Kidney (tissue), 13 donors: ENCODE measurements at regions not wholly inside any gene's neighbourhood (a gene's known extent, or its start where the extent isn't known, plus 50 kb on each side); places are given as distances from the start of the nearest gene placed in this dataset.

Experiments
- DNase-seq, 5 donors: peaks; one replicate each; pipeline ENCODE4 v3.0.0-alpha.2; 2013 to 2020
- FAIRE-seq: peaks from 2 replicates; lab custom pipeline; 2012; peaks lifted over from hg19 to GRCh38; lab: Jason Lieb, UNC
- H3K27ac ChIP-seq, 2 donors: one replicate each; pipeline ENCODE4 v1.7.0; 2013; ENCODE audit warnings: low read depth in 2 of 2, low read length in 2 of 2, inconsistent platforms in 1 of 2
- H3K27me3 ChIP-seq: one replicate; pipeline ENCODE4 v1.7.1; 2013; ENCODE audit warnings: low read length, inconsistent platforms; ENCODE audit not compliant: control insufficient read depth, insufficient read depth
- H3K36me3 ChIP-seq, 3 donors: one replicate each; pipeline versions ENCODE4 v1.7.0 to v1.7.1; 2013; ENCODE audit warnings: low read length in 3 of 3, control low read depth in 1 of 3, inconsistent platforms in 1 of 3; ENCODE audit not compliant: insufficient read depth in 3 of 3, control insufficient read depth in 2 of 3
- H3K4me1 ChIP-seq, 3 donors: one replicate each; pipeline versions ENCODE4 v1.7.0 to v1.7.1; 2013; ENCODE audit warnings: low read length in 3 of 3, inconsistent platforms in 1 of 3, low read depth in 1 of 3; ENCODE audit not compliant: control insufficient read depth in 2 of 3, insufficient read depth in 2 of 3
- H3K4me3 ChIP-seq, 3 donors: one replicate each; pipeline versions ENCODE4 v1.7.0 to v1.8.1; 2013; ENCODE audit warnings: low read length in 3 of 3, control low read depth in 1 of 3, inconsistent platforms in 1 of 3
- H3K9ac ChIP-seq, 3 donors: one replicate each; pipeline versions ENCODE4 v1.7.0 to v1.7.1; 2013; ENCODE audit warnings: low read length in 3 of 3, control low read depth in 1 of 3, inconsistent platforms in 1 of 3
- H3K9me3 ChIP-seq, 3 donors: one replicate each; pipeline versions ENCODE4 v1.7.0 to v1.7.1; 2013; ENCODE audit warnings: low read length in 3 of 3, control low read depth in 1 of 3, inconsistent platforms in 1 of 3; ENCODE audit not compliant: control insufficient read depth in 2 of 3, insufficient read depth in 1 of 3
- CTCF ChIP-seq: IDR thresholded peaks from 3 replicates; pipeline ENCODE4 v1.5.1; 2012; ENCODE audit warnings: mild to moderate bottlenecking, moderate library complexity, borderline replicate concordance; ENCODE audit not compliant: insufficient read depth; ENCODE audit errors: extremely low read depth
- intact Hi-C: fragments of 100-400 bp; cut with DNase I; formaldehyde crosslinking; loops from one replicate; pipeline ENCODE4 v1.11.1; 2022
- donor health status: control.
- donor health status: control.
- donor health status: control.
- donor health status: control.
- donor health status: control.
- donor health status: DM: yes; HTN: yes; CAD: no.
- donor health status: Normal renal cell carcinoma (clear cell type).

DNA sequence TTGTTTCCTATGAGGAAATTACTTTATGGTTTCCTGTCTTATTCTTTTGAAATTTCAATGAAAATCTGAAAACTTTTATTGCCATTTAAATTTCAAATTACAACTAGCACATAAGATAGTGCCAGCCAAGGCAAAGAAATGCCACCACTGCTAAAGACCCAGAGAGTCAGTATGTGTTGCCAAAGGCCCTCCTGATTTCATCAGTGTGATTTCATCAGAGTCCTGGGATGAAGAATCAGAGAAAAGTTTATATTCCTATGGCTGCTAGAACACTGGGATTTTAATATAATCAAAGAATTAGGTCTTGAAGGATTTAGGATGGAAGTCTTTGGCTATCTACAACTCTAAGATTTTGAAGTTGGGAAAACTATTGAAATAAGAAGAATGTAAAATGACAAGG, 434.2 kb upstream of the CCDC54 start:
- Histone ChIP-seq H3K9ac (no peak overlapping the region), H3K36me3 (no peaks in the 10 kb centered on the region), H3K27ac (no peak overlapping the region), H3K9me3 (no peaks in the 10 kb centered on the region), H3K4me3 (no peak overlapping the region), H3K4me1 (no peaks in the 10 kb centered on the region), H3K27me3 (no peaks in the 10 kb centered on the region)
- TF ChIP-seq CTCF = no peak
- intact Hi-C loops = no loop called here
- FAIRE-seq = no peak
- no peak for DNase-seq

- no peak for DNase-seq
- H3K4me1 ChIP-seq = no peaks in the 10 kb centered on the region
Measured at GRCh38 chr3:106945435-106945834, 431.8 kb upstream of the CCDC54 start.

DNA sequence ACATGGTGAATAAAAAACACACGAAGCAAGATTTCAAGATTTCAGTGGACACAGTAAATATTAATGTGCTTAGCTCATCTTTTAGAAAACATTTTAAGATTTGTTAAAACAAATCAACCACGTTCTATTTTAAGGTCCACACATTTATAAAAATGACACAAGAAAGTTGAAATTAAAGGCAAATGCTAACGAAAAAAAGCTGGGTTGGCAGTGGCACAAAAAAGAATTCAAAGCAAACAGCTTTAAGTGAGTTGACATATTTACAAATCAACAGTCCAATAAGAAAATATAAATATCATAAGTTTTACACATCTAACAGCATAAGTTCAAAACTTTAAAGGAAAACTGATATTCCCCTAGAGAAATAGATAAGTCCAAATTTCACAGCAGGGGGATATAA, 430.4 kb upstream of the CCDC54 start:
- DNase-seq (no peak), FAIRE-seq (no peak)
- intact Hi-C loops = no loop called here
- no peak overlapping the region for H3K27ac ChIP-seq
- no peak for TF ChIP-seq CTCF
- H3K9ac ChIP-seq = no peak overlapping the region
- H3K9me3 ChIP-seq = no peaks in the 10 kb centered on the region
- no peaks in the 10 kb centered on the region for H3K36me3 ChIP-seq
- no peak overlapping the region for H3K4me3 ChIP-seq
- H3K27me3 ChIP-seq = no peaks in the 10 kb centered on the region
- no peaks in the 10 kb centered on the region for H3K4me1 ChIP-seq

More at GRCh38 chr3:106945435-106945834, 431.8 kb upstream of the CCDC54 start:
- no peak overlapping the region for H3K9ac ChIP-seq
- no peaks in the 10 kb centered on the region for H3K9me3 ChIP-seq
- FAIRE-seq = no peak
- intact Hi-C loops = no loop called here
- no peaks in the 10 kb centered on the region for H3K36me3 ChIP-seq
- H3K27ac ChIP-seq = no peak overlapping the region
- TF ChIP-seq CTCF = no peak
- no peak overlapping the region for H3K4me3 ChIP-seq
- no peaks in the 10 kb centered on the region for H3K27me3 ChIP-seq

DNA sequence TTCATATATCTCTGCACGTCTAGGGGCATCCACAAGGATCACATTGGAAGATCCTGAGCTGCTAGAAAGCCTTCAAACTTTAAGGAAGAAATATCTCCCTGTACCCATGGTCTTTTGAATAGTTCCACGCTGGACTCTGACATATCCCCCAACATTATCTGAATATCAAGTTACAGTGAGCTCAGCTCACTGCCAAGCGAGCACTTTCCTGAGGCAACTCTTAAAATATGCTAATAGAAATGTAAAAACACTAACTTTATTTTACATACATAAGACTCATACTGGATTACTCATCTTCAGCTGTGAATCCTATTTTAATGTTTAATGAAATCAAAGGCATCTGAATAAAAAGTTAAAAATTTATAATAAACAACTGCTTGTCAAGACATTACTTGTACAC, 420.2 kb upstream of the CCDC54 start:
- no peak overlapping the region for H3K4me3 ChIP-seq
- no peak overlapping the region for H3K9ac ChIP-seq
- no peak for TF ChIP-seq CTCF
- FAIRE-seq (no peak), DNase-seq (no peak)
- no peak overlapping the region for H3K27ac ChIP-seq
- no peaks in the 10 kb centered on the region for H3K36me3 ChIP-seq
- intact Hi-C loops = no loop called here
- no peaks in the 10 kb centered on the region for H3K9me3 ChIP-seq
- no peaks in the 10 kb centered on the region for H3K4me1 ChIP-seq
- H3K27me3 ChIP-seq = no peaks in the 10 kb centered on the region
